ENCODE measurements at regions not wholly inside any gene's neighbourhood (a gene's known extent, or its start where the extent isn't known, plus 50 kb on each side); places are given as distances from the start of the nearest gene placed in this dataset.

DNA sequence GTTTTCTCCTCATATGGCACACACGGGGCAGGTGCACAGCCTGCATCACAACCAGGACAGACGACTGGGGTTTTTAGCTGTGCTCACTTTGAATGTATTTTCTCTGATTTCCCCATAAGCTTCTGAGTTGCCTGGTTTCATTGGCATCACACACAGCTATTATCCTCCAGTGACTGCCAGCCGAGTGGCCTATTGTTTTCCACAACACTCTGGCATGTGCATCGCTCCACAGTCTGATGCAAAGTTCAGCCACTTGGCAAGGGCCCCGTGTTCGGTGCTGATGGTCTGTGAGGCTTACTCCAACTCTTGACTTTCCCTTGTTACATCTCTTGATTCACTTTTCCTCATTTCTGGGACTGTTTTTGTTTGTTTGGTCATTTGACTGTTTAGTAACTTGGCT, 593.1 kb downstream of the CBLN2 start (continued):
- TF ChIP-seq, protein P1, sequence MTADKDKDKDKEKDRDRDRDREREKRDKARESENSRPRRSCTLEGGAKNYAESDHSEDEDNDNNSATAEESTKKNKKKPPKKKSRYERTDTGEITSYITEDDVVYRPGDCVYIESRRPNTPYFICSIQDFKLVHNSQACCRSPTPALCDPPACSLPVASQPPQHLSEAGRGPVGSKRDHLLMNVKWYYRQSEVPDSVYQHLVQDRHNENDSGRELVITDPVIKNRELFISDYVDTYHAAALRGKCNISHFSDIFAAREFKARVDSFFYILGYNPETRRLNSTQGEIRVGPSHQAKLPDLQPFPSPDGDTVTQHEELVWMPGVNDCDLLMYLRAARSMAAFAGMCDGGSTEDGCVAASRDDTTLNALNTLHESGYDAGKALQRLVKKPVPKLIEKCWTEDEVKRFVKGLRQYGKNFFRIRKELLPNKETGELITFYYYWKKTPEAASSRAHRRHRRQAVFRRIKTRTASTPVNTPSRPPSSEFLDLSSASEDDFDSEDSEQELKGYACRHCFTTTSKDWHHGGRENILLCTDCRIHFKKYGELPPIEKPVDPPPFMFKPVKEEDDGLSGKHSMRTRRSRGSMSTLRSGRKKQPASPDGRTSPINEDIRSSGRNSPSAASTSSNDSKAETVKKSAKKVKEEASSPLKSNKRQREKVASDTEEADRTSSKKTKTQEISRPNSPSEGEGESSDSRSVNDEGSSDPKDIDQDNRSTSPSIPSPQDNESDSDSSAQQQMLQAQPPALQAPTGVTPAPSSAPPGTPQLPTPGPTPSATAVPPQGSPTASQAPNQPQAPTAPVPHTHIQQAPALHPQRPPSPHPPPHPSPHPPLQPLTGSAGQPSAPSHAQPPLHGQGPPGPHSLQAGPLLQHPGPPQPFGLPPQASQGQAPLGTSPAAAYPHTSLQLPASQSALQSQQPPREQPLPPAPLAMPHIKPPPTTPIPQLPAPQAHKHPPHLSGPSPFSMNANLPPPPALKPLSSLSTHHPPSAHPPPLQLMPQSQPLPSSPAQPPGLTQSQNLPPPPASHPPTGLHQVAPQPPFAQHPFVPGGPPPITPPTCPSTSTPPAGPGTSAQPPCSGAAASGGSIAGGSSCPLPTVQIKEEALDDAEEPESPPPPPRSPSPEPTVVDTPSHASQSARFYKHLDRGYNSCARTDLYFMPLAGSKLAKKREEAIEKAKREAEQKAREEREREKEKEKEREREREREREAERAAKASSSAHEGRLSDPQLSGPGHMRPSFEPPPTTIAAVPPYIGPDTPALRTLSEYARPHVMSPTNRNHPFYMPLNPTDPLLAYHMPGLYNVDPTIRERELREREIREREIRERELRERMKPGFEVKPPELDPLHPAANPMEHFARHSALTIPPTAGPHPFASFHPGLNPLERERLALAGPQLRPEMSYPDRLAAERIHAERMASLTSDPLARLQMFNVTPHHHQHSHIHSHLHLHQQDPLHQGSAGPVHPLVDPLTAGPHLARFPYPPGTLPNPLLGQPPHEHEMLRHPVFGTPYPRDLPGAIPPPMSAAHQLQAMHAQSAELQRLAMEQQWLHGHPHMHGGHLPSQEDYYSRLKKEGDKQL (CRISPR knock-in tag; IDR thresholded peaks at IDR 0.05; ENCODE audit: low read depth) = no peak
- TF ChIP-seq ZNF570 (CRISPR knock-in tag; IDR thresholded peaks at IDR 0.05; ENCODE audit: borderline replicate concordance) = no peak
- no peak for TF ChIP-seq SMARCC2 (IDR thresholded peaks at IDR 0.05)
- TF ChIP-seq GZF1 (CRISPR knock-in tag; IDR thresholded peaks at IDR 0.05) = no peak
- TF ChIP-seq, protein P2, sequence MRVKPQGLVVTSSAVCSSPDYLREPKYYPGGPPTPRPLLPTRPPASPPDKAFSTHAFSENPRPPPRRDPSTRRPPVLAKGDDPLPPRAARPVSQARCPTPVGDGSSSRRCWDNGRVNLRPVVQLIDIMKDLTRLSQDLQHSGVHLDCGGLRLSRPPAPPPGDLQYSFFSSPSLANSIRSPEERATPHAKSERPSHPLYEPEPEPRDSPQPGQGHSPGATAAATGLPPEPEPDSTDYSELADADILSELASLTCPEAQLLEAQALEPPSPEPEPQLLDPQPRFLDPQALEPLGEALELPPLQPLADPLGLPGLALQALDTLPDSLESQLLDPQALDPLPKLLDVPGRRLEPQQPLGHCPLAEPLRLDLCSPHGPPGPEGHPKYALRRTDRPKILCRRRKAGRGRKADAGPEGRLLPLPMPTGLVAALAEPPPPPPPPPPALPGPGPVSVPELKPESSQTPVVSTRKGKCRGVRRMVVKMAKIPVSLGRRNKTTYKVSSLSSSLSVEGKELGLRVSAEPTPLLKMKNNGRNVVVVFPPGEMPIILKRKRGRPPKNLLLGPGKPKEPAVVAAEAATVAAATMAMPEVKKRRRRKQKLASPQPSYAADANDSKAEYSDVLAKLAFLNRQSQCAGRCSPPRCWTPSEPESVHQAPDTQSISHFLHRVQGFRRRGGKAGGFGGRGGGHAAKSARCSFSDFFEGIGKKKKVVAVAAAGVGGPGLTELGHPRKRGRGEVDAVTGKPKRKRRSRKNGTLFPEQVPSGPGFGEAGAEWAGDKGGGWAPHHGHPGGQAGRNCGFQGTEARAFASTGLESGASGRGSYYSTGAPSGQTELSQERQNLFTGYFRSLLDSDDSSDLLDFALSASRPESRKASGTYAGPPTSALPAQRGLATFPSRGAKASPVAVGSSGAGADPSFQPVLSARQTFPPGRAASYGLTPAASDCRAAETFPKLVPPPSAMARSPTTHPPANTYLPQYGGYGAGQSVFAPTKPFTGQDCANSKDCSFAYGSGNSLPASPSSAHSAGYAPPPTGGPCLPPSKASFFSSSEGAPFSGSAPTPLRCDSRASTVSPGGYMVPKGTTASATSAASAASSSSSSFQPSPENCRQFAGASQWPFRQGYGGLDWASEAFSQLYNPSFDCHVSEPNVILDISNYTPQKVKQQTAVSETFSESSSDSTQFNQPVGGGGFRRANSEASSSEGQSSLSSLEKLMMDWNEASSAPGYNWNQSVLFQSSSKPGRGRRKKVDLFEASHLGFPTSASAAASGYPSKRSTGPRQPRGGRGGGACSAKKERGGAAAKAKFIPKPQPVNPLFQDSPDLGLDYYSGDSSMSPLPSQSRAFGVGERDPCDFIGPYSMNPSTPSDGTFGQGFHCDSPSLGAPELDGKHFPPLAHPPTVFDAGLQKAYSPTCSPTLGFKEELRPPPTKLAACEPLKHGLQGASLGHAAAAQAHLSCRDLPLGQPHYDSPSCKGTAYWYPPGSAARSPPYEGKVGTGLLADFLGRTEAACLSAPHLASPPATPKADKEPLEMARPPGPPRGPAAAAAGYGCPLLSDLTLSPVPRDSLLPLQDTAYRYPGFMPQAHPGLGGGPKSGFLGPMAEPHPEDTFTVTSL (CRISPR knock-in tag; IDR thresholded peaks at IDR 0.05; ENCODE audit: borderline replicate concordance) = no peak
- TF ChIP-seq, protein P3, sequence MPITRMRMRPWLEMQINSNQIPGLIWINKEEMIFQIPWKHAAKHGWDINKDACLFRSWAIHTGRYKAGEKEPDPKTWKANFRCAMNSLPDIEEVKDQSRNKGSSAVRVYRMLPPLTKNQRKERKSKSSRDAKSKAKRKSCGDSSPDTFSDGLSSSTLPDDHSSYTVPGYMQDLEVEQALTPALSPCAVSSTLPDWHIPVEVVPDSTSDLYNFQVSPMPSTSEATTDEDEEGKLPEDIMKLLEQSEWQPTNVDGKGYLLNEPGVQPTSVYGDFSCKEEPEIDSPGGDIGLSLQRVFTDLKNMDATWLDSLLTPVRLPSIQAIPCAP (CRISPR knock-in tag; IDR thresholded peaks at IDR 0.05; ENCODE audit: low read depth) = no peak
- TF ChIP-seq, protein P4, sequence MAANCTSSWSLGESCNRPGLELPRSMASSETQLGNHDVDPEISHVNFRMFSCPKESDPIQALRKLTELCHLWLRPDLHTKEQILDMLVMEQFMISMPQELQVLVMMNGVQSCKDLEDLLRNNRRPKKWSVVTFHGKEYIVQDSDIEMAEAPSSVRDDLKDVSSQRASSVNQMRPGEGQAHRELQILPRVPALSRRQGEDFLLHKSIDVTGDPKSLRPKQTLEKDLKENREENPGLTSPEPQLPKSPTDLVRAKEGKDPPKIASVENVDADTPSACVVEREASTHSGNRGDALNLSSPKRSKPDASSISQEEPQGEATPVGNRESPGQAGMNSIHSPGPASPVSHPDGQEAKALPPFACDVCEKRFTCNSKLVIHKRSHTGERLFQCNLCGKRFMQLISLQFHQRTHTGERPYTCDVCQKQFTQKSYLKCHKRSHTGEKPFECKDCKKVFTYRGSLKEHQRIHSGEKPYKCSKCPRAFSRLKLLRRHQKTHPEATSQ (CRISPR knock-in tag; IDR thresholded peaks at IDR 0.05; ENCODE audit: borderline replicate concordance) = no peak
- TF ChIP-seq SP2 (CRISPR knock-in tag; IDR thresholded peaks at IDR 0.05) = no peak

All from HepG2 (cell line).